Right lobe of liver (tissue), 6 donors: ENCODE measurements at regions not wholly inside any gene's neighbourhood (a gene's known extent, or its start where the extent isn't known, plus 50 kb on each side); places are given as distances from the start of the nearest gene placed in this dataset.

Experiments
- ATAC-seq, 4 donors: fragments of 200-7000 bp; cut with Tn5 transposase; one replicate each; pipeline ENCODE4 v1.9.1; 2020; ENCODE audit warnings: mild to moderate bottlenecking in 4 of 4, moderate library complexity in 4 of 4
- DNase-seq, 3 donors: peaks; one replicate each; pipeline ENCODE4 v3.0.0-alpha.2; 2020
- H3K27ac ChIP-seq, 3 donors: fragments of 200-600 bp; one replicate each; pipeline ENCODE4 v1.8.0; 2022
- H3K27me3 ChIP-seq, 2 donors: fragments of 200-600 bp; one replicate each; pipeline ENCODE4 v1.8.0; 2022
- H3K36me3 ChIP-seq, 4 donors: fragments of 200-600 bp; sonication (generic) in 1 of 4; one replicate each; pipeline versions ENCODE4 v1.5.1 to v1.8.0; 2017 to 2022; ENCODE audit warnings: control low read depth in 1 of 4
- H3K4me1 ChIP-seq, 4 donors: fragments of 200-600 bp; sonication (generic) in 1 of 4; one replicate each; pipeline versions ENCODE4 v1.5.1 to v1.8.0; 2017 to 2022; ENCODE audit warnings: control low read depth in 1 of 4
- H3K4me3 ChIP-seq, 3 donors: fragments of 200-600 bp; one replicate each; pipeline ENCODE4 v1.8.0; 2022
- H3K9me3 ChIP-seq, 4 donors: fragments of 200-600 bp; sonication (generic) in 1 of 4; one replicate each; pipeline versions ENCODE4 v1.5.1 to v1.8.0; 2017 to 2022; ENCODE audit warnings: control low read depth in 1 of 4
- POLR2A ChIP-seq: fragments of 450-650 bp; IDR thresholded peaks from one replicate; pipeline ENCODE4 v1.6.1; 2017; ENCODE audit warnings: antibody characterized with exemption, mild to moderate bottlenecking
- WGBS: methylation state at CpG from one replicate; pipeline ENCODE4 v1.1.6; 2018; ENCODE audit warnings: low coverage, low lambda C conversion rate; ENCODE audit not compliant: insufficient coverage; ENCODE audit errors: missing lambda C conversion rate; 5-methylcytosine and 5-hydroxymethylcytosine counted together
- intact Hi-C, 2 donors: fragments of 100-400 bp; cut with DNase I; formaldehyde crosslinking; loops; one replicate each; pipeline versions ENCODE4 v1.11.2 to v1.14.1; 2022
- TF ChIP-seq, protein P1 (sequence below), 4 donors: fragments of 200-600 bp in 3 of 4; fragments of 450-650 bp in 1 of 4; IDR thresholded peaks; one replicate each; pipeline versions ENCODE4 v1.5.1 to v1.8.0; 2016 to 2022; ENCODE audit warnings: antibody characterized with exemption in 4 of 4, mild to moderate bottlenecking in 2 of 4
- donor health status: DM: no; HTN: yes; CAD: no.
- donor health status: DM: no; HTN: no; CAD: no.
- donor health status: DM: no; HTN: no; CAD: no.
- donor health status: DM: no; HTN: yes; CAD: no.
- donor health status: DM: no; HTN: yes; CAD: no.

DNA sequence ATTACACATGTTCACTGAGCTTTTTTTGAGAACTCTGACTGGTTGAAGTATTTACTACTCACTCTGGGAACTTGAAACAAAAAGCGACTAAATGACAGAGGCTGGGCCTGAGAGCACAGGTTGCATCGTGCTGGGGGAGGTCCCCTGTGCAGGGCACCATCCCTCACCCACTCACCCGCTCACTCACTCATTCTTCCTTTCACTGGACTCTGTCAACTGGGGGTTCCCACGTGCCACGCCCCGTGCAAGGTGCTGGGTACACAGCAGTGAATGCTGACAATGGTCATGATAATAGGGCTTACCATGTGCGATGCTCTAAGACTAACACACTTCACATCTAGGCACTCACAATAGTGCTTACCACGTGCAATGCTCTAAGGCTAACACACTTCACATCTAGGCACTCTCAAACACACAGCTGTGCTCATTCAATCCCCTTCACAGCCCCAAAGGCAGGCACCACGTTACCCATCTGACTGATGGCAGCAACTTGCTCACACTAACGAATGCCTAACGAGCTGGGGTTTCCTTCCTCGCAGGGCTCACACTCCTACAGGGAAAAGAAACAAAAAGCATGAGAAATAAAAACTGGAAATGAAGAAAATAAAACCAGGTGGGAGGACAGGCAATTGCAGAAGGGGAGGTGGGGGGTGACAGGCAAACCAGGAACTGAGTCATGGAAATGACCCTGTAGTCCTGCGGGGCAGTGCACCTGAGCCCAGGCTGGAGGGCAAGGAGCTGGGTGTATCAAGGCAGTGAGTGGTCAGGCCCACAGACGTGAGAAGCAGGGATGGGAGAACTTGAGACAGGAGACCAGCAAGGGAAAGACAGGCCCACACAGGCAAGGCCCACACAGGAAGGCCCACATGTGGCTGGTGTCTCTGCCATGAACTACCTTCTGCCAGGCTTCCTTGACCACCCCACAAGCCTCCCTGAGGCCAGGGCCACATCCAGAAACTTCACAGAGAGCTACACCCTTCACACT, 147.0 kb upstream of the FAM20C start:
- Histone ChIP-seq H3K9me3 (no peaks in the 10 kb centered on the region), H3K4me1 (no peaks in the 10 kb centered on the region), H3K36me3 (no peaks in the 10 kb centered on the region), H3K27me3 (no peaks in the 10 kb centered on the region), H3K4me3 (no peak overlapping the region), H3K27ac (no peak overlapping the region)
- WGBS = 51% methylated on average over 9 of the region's 14 CpGs
- ATAC-seq = no peak
- peak in 2 of 3 donors; percentile 6 to 21 for DNase-seq
- intact Hi-C loops = no loop called here
- TF ChIP-seq, protein P1, sequence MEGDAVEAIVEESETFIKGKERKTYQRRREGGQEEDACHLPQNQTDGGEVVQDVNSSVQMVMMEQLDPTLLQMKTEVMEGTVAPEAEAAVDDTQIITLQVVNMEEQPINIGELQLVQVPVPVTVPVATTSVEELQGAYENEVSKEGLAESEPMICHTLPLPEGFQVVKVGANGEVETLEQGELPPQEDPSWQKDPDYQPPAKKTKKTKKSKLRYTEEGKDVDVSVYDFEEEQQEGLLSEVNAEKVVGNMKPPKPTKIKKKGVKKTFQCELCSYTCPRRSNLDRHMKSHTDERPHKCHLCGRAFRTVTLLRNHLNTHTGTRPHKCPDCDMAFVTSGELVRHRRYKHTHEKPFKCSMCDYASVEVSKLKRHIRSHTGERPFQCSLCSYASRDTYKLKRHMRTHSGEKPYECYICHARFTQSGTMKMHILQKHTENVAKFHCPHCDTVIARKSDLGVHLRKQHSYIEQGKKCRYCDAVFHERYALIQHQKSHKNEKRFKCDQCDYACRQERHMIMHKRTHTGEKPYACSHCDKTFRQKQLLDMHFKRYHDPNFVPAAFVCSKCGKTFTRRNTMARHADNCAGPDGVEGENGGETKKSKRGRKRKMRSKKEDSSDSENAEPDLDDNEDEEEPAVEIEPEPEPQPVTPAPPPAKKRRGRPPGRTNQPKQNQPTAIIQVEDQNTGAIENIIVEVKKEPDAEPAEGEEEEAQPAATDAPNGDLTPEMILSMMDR (IDR thresholded peaks at IDR 0.05) = no peak
- no peak for TF ChIP-seq POLR2A

DNA sequence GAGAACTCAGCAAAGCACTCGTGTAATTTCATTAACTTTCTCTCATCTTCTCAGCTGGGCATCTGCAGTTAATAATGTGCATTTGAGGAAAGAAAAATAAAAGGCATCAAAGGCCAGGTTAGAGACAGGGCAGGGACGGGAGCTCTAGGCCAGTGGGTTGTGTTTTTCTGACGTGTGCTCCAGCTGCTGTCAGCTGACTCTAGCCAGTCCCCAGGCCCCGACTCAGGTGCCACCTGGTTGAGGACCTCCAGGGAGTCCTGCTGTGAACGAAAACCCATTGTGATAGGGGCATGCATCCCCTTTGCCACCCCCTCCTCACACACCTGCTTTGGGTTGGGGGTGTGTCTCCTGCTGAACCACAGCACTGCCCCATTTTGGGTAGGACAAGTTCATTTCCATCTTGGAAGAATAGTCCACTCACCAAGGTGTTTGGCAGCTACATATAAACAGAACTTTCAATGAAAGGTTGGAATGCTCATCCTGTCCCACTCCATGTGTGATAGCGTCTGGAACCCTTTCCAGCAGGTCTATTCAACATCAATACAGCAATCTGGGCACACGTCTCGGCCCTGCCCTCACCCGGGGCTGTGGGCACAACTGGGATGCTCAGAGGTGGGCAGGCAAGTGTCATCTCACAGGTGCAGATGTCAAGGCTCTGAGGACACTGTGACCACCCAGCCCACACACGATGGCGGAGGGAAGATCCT, 146.1 kb upstream of the FAM20C start:
- Histone ChIP-seq H3K4me1 (no peaks in the 10 kb centered on the region), H3K27me3 (no peaks in the 10 kb centered on the region), H3K9me3 (no peaks in the 10 kb centered on the region), H3K4me3 (no peak overlapping the region), H3K27ac (no peak overlapping the region), H3K36me3 (no peaks in the 10 kb centered on the region)
- no peak for TF ChIP-seq POLR2A
- TF ChIP-seq, protein P1 (IDR thresholded peaks at IDR 0.05) = no peak
- intact Hi-C loops = no loop called here
- 76% methylated on average over 3 of the region's 11 CpGs for WGBS
- ATAC-seq = no peak
- peak in 2 of 3 donors; percentile 7 to 11 for DNase-seq

DNA sequence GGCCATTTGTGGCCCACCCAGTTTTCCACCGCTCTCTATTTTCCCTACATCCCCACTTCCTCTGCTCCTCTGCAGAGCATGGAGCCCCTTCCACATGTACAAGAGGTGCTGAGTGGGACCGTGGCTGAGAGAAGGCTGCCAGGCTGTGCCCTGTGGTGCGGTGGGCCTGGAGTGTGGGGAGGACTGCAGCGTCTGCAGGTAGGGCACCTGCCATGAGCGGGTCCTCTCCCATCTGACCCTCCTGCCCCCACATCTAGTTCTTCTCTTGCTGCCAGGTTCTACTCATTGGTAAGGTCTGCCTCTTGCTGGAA, 145.6 kb upstream of the FAM20C start:
- no peak for TF ChIP-seq POLR2A
- TF ChIP-seq, protein P1 (IDR thresholded peaks at IDR 0.05) = no peak
- DNase-seq = peak; percentile 7 to 40 (median 23)
- ATAC-seq = peak in 1 of 4 donors; percentile 17

DNA sequence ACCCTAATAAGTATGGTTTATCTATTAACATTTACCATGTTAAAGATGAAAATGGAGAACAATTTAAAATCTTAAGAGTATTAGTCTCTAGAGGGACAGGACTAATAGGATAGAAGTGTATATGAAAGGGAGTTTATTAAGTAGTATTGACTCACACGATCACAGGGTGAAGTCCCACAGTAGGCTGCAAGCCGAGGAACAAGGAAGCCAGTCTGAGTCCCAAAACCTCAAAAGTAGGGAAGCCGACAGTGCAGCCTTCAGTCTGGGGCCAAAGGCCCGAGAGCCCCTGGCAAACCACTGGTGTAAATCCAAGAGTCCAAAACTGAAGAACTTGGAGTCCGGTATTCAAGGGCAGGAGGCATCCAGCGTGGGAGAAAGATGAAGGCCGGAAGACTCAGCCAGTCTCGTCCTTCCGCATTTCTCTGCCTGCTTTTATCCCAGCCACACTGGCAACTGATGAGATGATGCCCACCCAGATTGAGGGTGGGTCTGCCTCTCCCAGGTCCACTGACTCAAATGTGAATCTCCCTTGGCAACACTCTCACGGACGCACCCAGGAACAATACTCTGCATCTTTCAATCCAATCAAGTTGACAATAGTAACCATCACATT, 140.8 kb upstream of the FAM20C start:
- no peaks in the 10 kb centered on the region for H3K36me3 ChIP-seq
- no peaks in the 10 kb centered on the region for H3K9me3 ChIP-seq
- H3K4me3 ChIP-seq = no peak overlapping the region
- TF ChIP-seq, protein P1 (IDR thresholded peaks at IDR 0.05) = no peak
- TF ChIP-seq POLR2A = no peak
- DNase-seq (no peak), ATAC-seq (no peak)
- 79% methylated on average over 9 of the region's 11 CpGs for WGBS
- no peak overlapping the region for H3K27ac ChIP-seq
- no peaks in the 10 kb centered on the region for H3K27me3 ChIP-seq
- intact Hi-C loops = no loop called here
- no peaks in the 10 kb centered on the region for H3K4me1 ChIP-seq

More for the DNA sequence above, 145.6 kb upstream of the FAM20C start:
- intact Hi-C loops = no loop called here
- no peaks in the 10 kb centered on the region for H3K4me1 ChIP-seq
- no peaks in the 10 kb centered on the region for H3K36me3 ChIP-seq
- H3K9me3 ChIP-seq = no peaks in the 10 kb centered on the region
- H3K27me3 ChIP-seq = no peaks in the 10 kb centered on the region
- H3K4me3 ChIP-seq = no peak overlapping the region
- H3K27ac ChIP-seq = no peak overlapping the region
- WGBS = 93% methylated on average over 5 of the region's 5 CpGs
